Suprapubic skin (tissue), 3 donors: ENCODE measurements at regions not wholly inside any gene's neighbourhood (a gene's known extent, or its start where the extent isn't known, plus 50 kb on each side); places are given as distances from the start of the nearest gene placed in this dataset.

ENCODE experiments used
- POLR2A ChIP-seq, 2 donors: fragments of 450-650 bp; IDR thresholded peaks; one replicate each; pipeline ENCODE4 v1.6.1; 2017; ENCODE audit warnings: antibody characterized with exemption in 2 of 2, mild to moderate bottlenecking in 2 of 2, moderate library complexity in 2 of 2
- TF ChIP-seq, protein P1 (sequence below), 2 donors: fragments of 200-600 bp in 1 of 2; fragments of 450-650 bp in 1 of 2; sonication (generic) in 1 of 2; IDR thresholded peaks; one replicate each; pipeline ENCODE4 v1.5.1; 2016 to 2019; ENCODE audit warnings: antibody characterized with exemption in 2 of 2, mild to moderate bottlenecking in 1 of 2, moderate library complexity in 1 of 2

DNA sequence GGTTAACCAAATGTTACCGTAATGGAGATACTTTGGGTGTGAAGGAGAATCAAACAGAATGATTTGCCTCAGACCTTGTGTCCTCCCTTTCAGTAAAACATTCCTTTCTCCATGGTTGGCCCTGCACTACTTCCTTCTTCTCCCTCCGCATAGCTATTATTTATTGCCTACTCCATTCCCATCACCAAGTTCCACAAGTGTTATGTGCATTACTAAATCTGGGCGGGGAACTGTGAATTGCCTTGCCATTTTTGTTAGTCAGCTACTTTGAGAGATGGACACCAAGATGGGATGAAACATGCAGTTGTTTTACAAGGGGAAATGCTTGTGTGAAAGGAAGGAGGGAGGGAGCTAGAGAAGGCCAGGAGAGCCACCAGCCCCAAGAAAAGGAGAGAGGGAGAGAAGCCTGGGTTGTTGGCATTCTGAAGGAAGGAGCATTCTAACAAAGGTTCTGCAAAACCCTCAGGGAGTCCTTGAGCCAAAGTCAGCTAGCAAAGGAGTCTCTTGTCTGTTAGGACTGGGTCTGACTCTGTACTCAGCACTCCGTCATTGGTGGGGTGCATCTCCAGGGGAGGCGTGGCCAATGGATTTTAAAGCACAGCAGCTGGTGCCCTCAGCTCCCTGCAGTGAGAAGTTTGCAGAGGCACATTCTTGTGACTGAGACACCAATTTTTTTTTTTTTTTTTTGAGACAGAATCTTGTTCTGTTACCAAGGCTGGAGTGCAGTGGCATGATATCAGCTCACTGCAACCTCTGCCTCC is 83.6 kb upstream of the CHD6 start:
- TF ChIP-seq, protein P1, sequence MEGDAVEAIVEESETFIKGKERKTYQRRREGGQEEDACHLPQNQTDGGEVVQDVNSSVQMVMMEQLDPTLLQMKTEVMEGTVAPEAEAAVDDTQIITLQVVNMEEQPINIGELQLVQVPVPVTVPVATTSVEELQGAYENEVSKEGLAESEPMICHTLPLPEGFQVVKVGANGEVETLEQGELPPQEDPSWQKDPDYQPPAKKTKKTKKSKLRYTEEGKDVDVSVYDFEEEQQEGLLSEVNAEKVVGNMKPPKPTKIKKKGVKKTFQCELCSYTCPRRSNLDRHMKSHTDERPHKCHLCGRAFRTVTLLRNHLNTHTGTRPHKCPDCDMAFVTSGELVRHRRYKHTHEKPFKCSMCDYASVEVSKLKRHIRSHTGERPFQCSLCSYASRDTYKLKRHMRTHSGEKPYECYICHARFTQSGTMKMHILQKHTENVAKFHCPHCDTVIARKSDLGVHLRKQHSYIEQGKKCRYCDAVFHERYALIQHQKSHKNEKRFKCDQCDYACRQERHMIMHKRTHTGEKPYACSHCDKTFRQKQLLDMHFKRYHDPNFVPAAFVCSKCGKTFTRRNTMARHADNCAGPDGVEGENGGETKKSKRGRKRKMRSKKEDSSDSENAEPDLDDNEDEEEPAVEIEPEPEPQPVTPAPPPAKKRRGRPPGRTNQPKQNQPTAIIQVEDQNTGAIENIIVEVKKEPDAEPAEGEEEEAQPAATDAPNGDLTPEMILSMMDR (IDR thresholded peaks at IDR 0.05), result no peak
- no peak for TF ChIP-seq POLR2A (IDR thresholded peaks at IDR 0.05)
